D341Med (cell line): ENCODE measurements at regions not wholly inside any gene's neighbourhood (a gene's known extent, or its start where the extent isn't known, plus 50 kb on each side); places are given as distances from the start of the nearest gene placed in this dataset.

Experiments used
- DNase-seq: peaks from one replicate; pipeline ENCODE4 v3.0.0; 2012; ENCODE audit warnings: low spot score

- no peak for DNase-seq
Measured at GRCh38 chr4:189032606-189033338, 893.5 kb downstream of the TRIML1 start.

DNA sequence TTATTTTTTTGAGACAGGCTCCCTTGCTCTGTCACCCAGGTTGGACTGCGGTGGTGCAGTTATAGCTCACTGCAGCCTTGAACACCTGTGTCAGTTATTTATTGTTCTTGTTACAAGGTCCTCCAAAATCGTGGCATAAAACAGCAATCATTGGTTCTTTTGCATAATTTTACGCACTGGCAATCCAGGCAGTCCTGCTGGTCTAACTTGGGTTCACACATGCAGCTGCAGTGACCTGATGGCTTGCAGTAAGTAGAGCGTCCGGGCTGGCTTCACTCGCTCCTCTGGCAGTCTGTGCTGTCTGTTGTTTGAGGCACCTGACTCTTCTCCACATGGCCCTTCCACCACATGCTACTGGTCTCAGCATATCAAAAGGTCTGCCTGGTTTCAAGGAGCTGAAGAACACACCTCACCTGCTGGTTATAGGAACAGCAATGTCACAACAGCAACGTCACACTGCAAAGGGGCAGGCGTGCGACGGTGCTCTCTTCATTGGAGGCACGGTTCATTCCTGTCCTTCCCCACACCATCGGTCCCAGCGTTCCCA lies 894.6 kb downstream of the TRIML1 start:
- no peak for DNase-seq

DNA sequence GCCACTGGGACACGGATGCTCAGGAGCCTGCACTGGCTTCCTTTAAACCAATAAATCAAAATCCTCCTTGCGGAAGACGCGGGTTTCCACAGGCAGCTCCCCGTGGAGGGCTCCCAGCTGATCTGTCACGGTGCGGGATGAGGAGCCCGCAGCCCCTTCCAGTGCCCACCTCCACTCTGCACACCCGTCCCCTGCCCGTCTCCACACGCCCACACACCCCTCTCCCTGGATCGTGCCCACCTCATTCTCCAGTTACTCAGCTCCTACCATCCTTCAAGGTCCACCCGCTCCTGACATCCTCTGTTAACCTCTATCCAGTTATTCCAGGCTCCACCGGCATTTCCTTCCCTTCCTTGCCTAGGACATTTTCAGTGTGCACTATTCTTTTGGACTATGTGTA lies 895.9 kb downstream of the TRIML1 start:
- no peak for DNase-seq

DNA sequence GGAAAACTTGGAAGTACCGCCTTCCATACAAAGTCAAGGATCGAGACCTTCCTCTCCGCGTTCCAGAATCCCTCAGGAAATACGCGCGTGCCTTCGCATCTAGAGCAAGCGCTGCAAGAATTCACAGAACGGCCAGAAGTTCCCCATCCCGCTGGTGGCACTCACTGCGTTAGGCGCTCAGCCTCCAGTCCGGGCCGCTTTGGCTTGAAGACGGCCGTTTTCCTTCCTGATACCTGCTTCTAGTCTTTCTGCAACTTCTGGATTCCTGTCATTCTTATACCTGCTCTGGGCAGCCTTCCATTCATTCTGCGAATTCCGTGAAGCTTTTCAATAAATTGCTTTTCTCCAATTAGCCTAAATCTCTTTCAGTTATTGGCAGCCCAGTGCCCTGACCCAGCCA lies 896.4 kb downstream of the TRIML1 start:
- no peak for DNase-seq

DNA sequence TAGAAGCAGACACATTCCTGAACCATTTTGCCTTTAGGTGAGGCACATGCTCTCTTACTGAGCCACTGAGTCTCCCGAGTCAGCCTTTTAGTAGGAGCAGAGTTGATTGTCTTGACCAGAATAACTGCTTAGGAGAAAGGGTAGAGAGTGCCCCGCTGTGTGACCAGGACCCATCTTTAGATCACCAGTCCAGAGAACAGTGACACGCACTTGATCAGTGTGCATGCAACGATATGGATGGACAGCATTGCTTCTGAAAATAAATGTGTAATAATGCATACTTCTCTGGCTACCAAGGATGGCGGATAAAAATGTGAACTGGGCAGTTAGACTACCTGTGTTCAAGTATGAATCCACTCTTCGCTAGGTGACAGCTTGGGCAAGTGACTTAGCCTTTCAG lies 897.7 kb downstream of the TRIML1 start:
- DNase-seq: no peak

- no peak for DNase-seq
Measured at GRCh38 chr4:189046642-189047041, 894.0 kb upstream of the FRG1 start.

GRCh38 chr4:189048119-189048518 lies 892.6 kb upstream of the FRG1 start:
- DNase-seq: no peak

DNA sequence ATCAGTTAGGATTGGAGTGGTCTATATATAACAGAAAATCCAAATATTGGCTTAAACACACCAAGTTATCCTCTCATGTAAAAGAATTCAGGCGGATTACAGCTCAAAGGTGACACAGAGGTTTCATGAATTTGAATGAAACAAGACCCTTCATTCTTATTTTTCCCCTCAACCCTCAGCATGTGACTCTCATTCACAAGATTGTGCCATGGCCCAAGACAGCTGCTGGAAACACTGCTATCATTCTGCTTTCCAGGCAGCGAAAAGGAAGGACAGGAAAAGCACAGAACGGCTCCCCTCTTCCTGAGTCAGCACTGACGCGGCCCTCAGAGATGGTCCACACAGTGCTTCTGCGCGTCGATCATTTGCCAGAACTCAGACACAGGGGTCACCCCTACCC lies 891.0 kb upstream of the FRG1 start:
- DNase-seq: no peak

DNA sequence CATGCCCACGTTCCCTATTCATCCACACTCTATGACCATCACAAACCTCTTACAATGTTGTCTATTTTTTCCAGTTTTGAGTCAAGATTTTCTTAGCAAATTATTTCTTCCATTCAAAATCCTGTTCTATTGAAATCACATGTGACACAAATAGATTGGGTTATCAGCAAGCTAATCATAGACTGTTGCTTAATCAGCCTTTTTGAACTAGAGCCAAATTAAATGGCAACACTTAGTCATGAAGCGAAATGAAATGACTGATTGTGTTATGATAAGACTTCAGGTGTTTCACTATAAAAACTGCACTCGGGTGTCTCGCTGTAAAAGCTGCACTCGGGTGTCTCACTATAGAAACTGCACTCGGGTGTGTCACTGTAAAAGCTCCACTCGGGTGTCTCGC lies 890.0 kb upstream of the FRG1 start:
- DNase-seq: no peak

DNA sequence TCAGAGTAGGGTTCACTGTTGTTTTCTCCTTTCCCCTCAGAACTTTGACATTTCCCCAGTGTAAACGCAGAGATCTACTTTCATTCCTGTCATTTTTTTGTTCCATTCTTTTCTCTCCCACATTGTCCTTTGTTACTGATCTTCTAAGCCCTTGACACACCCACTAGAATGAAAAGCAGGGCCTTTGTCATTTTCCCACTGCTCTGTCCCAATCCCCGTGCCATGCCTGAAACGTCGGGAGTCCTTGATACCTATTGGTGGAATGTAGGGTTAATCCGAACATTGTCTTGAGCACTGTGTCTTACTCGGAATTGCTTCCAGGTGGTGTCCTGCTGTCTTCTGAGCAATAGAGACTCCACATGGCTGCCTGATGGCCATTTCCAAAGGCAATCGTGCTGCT lies 887.1 kb upstream of the FRG1 start:
- DNase-seq: no peak

DNA sequence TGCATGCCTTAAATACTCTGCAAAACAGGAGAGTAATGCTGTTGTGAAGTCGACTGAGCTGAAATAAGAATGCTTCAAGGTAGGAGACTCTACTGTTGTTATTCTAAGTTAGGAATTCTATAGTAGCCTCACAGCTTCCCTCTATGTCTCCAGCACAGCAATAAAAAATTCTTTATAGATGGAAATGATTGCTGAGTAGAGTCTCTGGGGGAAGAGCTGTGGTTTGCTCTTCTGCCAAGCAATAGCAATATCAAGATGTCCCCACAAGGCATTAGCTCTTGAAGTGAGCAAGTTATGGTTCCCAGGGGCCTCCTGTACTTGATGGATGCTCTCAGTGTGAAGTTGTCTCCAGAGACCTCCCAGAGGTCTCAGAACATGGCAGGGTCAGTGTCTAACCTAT lies 880.6 kb upstream of the FRG1 start:
- DNase-seq: no peak

DNA sequence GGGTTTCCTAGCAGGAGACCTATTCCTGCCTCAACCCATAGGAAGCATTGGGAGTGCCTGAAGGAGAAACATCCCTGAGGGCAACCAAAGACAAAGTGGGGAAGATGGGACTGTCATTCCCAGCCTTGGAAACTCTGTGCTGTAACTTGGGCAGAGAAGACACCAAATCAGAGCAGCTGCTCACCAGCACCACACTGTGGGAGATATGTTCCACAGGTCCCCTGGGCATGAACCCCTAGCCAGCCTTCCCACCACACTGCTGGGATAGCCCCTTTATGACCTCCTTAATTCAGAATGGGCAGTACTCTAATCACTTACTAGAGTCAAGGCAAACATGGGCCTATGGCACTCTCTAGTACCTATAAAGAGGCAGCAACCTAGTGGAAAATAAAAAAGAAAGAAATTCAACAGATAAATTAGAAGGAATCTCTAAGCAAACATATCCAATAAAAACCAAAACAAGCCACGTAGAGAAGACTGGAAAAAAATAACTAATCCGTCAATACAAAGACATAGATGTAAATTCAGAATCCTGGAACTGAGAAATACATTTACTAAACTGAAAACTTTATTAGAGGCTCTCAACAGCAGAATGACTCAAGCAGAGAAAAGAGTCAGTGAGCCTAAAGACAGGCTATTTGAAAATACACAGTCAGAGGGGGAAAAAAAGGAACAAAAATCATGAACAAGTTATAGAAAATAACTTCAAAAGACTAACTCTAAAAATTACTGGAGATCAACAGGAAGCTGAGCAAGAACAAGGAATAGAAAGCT lies 878.4 kb upstream of the FRG1 start:
- DNase-seq: no peak

GRCh38 chr4:189069772-189070171 lies 870.9 kb upstream of the FRG1 start:
- DNase-seq: no peak

DNA sequence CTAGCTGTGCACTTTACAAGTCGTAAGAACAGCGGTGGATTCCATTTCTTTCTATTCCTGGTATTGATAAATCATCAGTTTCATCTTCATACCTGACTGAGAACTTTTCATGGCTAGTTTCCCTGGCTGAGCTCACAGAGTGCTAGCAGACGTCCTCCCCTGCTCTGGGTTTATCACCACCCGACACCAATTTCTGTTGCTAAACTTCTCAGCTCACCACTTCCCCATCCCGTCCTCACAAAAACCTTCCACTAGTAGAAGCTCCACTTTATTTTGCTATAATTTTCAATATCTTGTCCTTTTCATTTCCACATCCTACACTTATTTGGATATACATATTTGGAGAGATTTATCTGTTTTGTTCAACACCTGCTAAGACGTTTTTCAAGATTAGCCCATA lies 869.4 kb upstream of the FRG1 start:
- no peak for DNase-seq

- DNase-seq: no peak
Measured at GRCh38 chr4:189073739-189074138, 866.9 kb upstream of the FRG1 start.

DNA sequence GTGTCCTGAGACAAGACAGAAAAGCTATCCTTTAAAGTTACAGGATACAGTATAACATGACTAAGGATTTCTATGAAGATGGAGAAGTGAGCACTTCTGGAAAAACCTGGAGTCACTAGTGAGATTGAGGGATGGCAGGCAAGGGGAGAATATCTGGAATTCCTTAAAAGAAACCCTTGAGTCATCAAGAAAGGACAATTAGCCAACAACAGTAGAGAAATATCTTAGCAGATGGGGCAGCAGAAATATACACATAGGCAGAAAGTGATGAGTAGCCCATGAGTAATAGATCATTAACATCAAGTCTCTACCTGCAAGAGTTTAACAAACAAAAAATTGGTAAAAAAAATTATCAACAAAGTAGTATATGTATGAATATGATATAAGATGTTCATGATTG lies 858.8 kb upstream of the FRG1 start:
- DNase-seq: no peak

- DNase-seq: no peak
Measured at GRCh38 chr4:189083769-189084168, 856.9 kb upstream of the FRG1 start.

- no peak for DNase-seq
Measured at GRCh38 chr4:189084671-189085070, 856.0 kb upstream of the FRG1 start.

DNA sequence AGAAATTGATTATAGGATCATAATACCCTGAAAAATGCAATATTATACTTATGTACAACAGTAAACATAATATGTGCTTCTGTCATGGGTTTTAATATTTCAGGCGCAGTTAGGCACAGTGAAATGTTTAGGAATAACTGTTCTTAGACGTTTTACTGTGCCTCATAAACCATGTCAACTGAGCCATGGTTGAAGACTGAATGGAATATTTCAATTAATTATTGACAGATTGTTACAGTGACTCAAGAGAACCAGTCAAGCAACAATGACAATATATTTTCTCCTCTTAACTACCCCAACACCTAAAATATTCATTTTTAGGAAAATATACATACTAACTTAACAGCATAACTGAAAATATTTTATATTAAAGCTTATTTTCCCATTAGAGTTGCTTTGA lies 852.7 kb upstream of the FRG1 start:
- DNase-seq: no peak

GRCh38 chr4:189088780-189089179 lies 851.9 kb upstream of the FRG1 start:
- no peak for DNase-seq

DNA sequence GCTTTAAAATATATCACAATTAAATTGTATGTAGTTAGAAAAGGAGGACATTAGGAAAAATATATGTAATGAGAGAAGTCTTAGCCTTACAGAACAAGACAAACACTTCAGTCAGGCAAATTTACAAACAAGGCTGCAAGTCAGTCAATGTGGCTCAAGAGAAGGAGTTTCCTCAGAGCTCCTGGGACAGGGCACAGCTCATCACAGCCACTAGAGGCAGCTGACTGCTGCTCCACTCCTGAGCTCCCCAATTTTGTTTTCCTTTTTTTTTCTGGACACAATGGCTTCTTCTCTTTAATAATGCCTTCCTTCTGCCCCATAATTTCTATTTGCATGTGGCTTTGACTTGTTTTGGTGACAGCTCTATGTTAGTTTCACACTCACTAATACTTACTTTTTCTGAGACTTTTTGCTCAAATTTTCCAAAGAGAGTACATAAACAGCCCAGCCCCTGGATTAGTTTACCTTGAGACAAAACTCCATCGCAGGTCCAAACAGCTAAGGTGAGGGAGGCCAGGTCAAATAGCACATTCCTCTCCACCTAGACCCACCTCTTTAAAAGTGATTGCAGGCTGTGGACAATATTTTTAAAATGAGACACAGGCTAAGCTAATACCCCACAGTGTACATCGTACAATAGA lies 850.4 kb upstream of the FRG1 start:
- DNase-seq: peak; percentile 50

DNA sequence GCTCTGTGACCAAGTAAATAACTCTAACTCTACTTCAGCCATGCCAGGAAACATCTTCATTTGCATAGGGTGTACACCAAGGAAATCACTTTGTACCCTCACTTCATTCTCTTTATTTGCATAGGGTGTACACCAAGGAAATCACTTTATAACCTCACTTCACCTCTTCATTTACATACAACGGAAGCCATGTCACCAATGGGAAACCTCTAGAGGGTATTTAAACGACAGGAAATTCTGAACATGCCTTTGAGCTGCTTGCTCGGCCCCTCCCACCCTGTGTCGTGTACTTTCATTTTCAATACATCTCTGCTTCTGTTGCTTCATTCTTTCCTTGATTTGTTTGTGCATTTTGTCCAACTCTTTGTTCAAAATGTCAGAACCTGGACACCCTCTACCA lies 848.1 kb upstream of the FRG1 start:
- DNase-seq: no peak

GRCh38 chr4:189096108-189096507 lies 844.6 kb upstream of the FRG1 start:
- no peak for DNase-seq
